ENCODE measurements at regions not wholly inside any gene's neighbourhood (a gene's known extent, or its start where the extent isn't known, plus 50 kb on each side); places are given as distances from the start of the nearest gene placed in this dataset.

GRCh38 chr1:9429342-9429711 is 109.9 kb upstream of the SLC25A33 start (continued):
- TF ChIP-seq GMEB1 (CRISPR knock-in tag; IDR thresholded peaks at IDR 0.05; ENCODE audit: borderline replicate concordance) = no peak
- TF ChIP-seq MAFK (conservative IDR thresholded peaks at IDR 0.05 in 1 of 2, IDR thresholded peaks at IDR 0.05 in 1 of 2; ENCODE audit: low read length in 2 of 2) = 0 out of 4 replicates have a peak, but pooled peaks have one; percentile 1 to 2

GRCh38 chr1:9434247-9435152 is 104.8 kb upstream of the SLC25A33 start:
- no peaks in the 10 kb centered on the region for H4K20me1 ChIP-seq (ENCODE audit: insufficient read depth, low read length)
- FAIRE-seq (no peak), ATAC-seq (no peak), DNase-seq (ENCODE audit: low spot score) (no peak)
- no peaks in the 10 kb centered on the region for H3K27me3 ChIP-seq (ENCODE audit: control insufficient read depth in 1 of 2, insufficient read depth in 2 of 2, low read length in 2 of 2)
- no peaks in the 10 kb centered on the region for H3K9me3 ChIP-seq (ENCODE audit: low read length)
- CTCF ChIA-PET (ENCODE audit: low intra/inter-chr PET ratio, low total read pairs) = no interaction called here
- no TSS peak for BruUV-seq (replicated peaks)
- H3K4me3 ChIP-seq (replicated peaks in 1 of 3; ENCODE audit: insufficient read depth in 1 of 3, low read depth in 2 of 3, low read length in 3 of 3) = no peak overlapping the region; a peak in 1 of 6 replicates
- POLR2A ChIA-PET = interaction anchor here (0.7 to 2.8 kb wide), 5 partner anchors 11 to 35 kb away, joined by 3 to 23 read pairs (median 4); no protein-coding TSS in a partner anchor
- no peak overlapping the region for H2AFZ ChIP-seq (ENCODE audit: low read length)
- H3K4me2 ChIP-seq (ENCODE audit: low read depth, low read length) = peak overlapping the region; percentile 71
- in situ Hi-C loops (cut with HindIII; ENCODE audit: extremely low pct_ligation_motif_present, low pct_unique_long_range_greater_than_20kb) (no loop called here), intact Hi-C loops (cut with micrococcal nuclease; ENCODE audit: unreplicated experiment) (loop anchor here (5.0 kb wide), 1 partner anchor 32 kb away; no protein-coding TSS in a partner anchor)
- H3K9ac ChIP-seq (ENCODE audit: insufficient read depth, low read depth, low read length) = no peak overlapping the region
- H3K4me1 ChIP-seq (ENCODE audit: insufficient read depth, low read length) = peaks cover 75% of the 10 kb centered on the region
- no peaks in the 10 kb centered on the region for H3K36me3 ChIP-seq (replicated peaks in 1 of 2; ENCODE audit: control insufficient read depth in 1 of 2, insufficient read depth in 2 of 2, low read length in 2 of 2)
- peak overlapping the region; percentile 87 for H3K27ac ChIP-seq (ENCODE audit: extremely low read length, insufficient read depth, low read length)
- H3K79me2 ChIP-seq (ENCODE audit: insufficient read depth, low read length) = no peaks in the 10 kb centered on the region
- 75% methylated on average over 11 of the region's 11 CpGs for WGBS (ENCODE audit: low lambda C conversion rate)
- TF ChIP-seq ZBTB40 (IDR thresholded peaks at IDR 0.05) (no peak), ZBTB40 (CRISPR knock-in tag; IDR thresholded peaks at IDR 0.05) (no peak), ASH2L (IDR thresholded peaks at IDR 0.05; ENCODE audit: insufficient read length, low read depth, low read length) (no peak), HDAC6 (IDR thresholded peaks at IDR 0.05; ENCODE audit: low read depth, low read length) (no peak), FOXK2 (IDR thresholded peaks at IDR 0.05) (no peak), SMAD1 (CRISPR knock-in tag; IDR thresholded peaks at IDR 0.05; ENCODE audit: borderline replicate concordance, low read depth) (no peak), SYNCRIP (IDR thresholded peaks at IDR 0.05; ENCODE audit: insufficient read depth, low read depth, low read length) (no peak), RBM39 (IDR thresholded peaks at IDR 0.05; ENCODE audit: low read depth, low read length, poor library complexity, severe bottlenecking) (no peak)
